ENCODE measurements at regions not wholly inside any gene's neighbourhood (a gene's known extent, or its start where the extent isn't known, plus 50 kb on each side); places are given as distances from the start of the nearest gene placed in this dataset.

GRCh38 chr18:78589916-78590437 is 389.6 kb upstream of the SALL3 start:
- DNase-seq (ENCODE audit: low read depth) = no peak

GRCh38 chr18:78595453-78595852 is 384.2 kb upstream of the SALL3 start:
- no peak overlapping the region for H3K4me3 ChIP-seq (ENCODE audit: low read depth, low read length)
- DNase-seq (ENCODE audit: low read depth) = no peak
- TF ChIP-seq MYC (IDR thresholded peaks at IDR 0.05; ENCODE audit: low read depth, low read length) (no peak), MAX (IDR thresholded peaks at IDR 0.05; ENCODE audit: low read depth, low read length) (no peak), CTCF (IDR thresholded peaks at IDR 0.05; ENCODE audit: low read depth, low read length) (no peak), POLR2A (IDR thresholded peaks at IDR 0.05; ENCODE audit: extremely low read depth, insufficient read length) (no peak)

More at GRCh38 chr18:78589916-78590437, 389.6 kb upstream of the SALL3 start:
- no peak overlapping the region for H3K4me3 ChIP-seq (ENCODE audit: low read depth, low read length)
- TF ChIP-seq POLR2A (IDR thresholded peaks at IDR 0.05; ENCODE audit: extremely low read depth, insufficient read length) (no peak), CTCF (IDR thresholded peaks at IDR 0.05; ENCODE audit: low read depth, low read length) (no peak), MAX (IDR thresholded peaks at IDR 0.05; ENCODE audit: low read depth, low read length) (no peak), MYC (IDR thresholded peaks at IDR 0.05; ENCODE audit: low read depth, low read length) (no peak)

GRCh38 chr18:78595924-78596573 is 383.6 kb upstream of the SALL3 start:
- TF ChIP-seq POLR2A (IDR thresholded peaks at IDR 0.05; ENCODE audit: extremely low read depth, insufficient read length) (no peak), MAX (IDR thresholded peaks at IDR 0.05; ENCODE audit: low read depth, low read length) (no peak), MYC (IDR thresholded peaks at IDR 0.05; ENCODE audit: low read depth, low read length) (no peak), CTCF (IDR thresholded peaks at IDR 0.05; ENCODE audit: low read depth, low read length) (no peak)
- DNase-seq (ENCODE audit: low read depth) = no peak

GRCh38 chr18:78596794-78597345 is 382.7 kb upstream of the SALL3 start:
- no peak overlapping the region for H3K4me3 ChIP-seq (ENCODE audit: low read depth, low read length)
- no peak for DNase-seq (ENCODE audit: low read depth)
- no peak for TF ChIP-seq MAX (IDR thresholded peaks at IDR 0.05; ENCODE audit: low read depth, low read length)
- TF ChIP-seq CTCF (IDR thresholded peaks at IDR 0.05; ENCODE audit: low read depth, low read length) = no peak
- no peak for TF ChIP-seq POLR2A (IDR thresholded peaks at IDR 0.05; ENCODE audit: extremely low read depth, insufficient read length)
- no peak for TF ChIP-seq MYC (IDR thresholded peaks at IDR 0.05; ENCODE audit: low read depth, low read length)

More at GRCh38 chr18:78595924-78596573, 383.6 kb upstream of the SALL3 start:
- H3K4me3 ChIP-seq (ENCODE audit: low read depth, low read length) = no peak overlapping the region

GRCh38 chr18:78601349-78601748 is 378.3 kb upstream of the SALL3 start:
- no peak for DNase-seq (ENCODE audit: low read depth)
- no peak overlapping the region for H3K4me3 ChIP-seq (ENCODE audit: low read depth, low read length)
- no peak for TF ChIP-seq MYC (IDR thresholded peaks at IDR 0.05; ENCODE audit: low read depth, low read length)
- no peak for TF ChIP-seq MAX (IDR thresholded peaks at IDR 0.05; ENCODE audit: low read depth, low read length)
- TF ChIP-seq POLR2A (IDR thresholded peaks at IDR 0.05; ENCODE audit: extremely low read depth, insufficient read length) = no peak
- no peak for TF ChIP-seq CTCF (IDR thresholded peaks at IDR 0.05; ENCODE audit: low read depth, low read length)
